Osteocyte (in vitro differentiated cells): ENCODE measurements at regions not wholly inside any gene's neighbourhood (a gene's known extent, or its start where the extent isn't known, plus 50 kb on each side); places are given as distances from the start of the nearest gene placed in this dataset.

Experiments
- DNase-seq: peaks from one replicate; pipeline ENCODE4 v3.0.0; 2021; ENCODE audit warnings: mixed read lengths; ENCODE audit not compliant: unreplicated experiment; ENCODE audit errors: extremely low spot score
- H3K27ac Mint-ChIP-seq: one replicate; pipeline ENCODE4 v1.8.0; 2021; ENCODE audit warnings: mild to moderate bottlenecking, mixed read lengths; ENCODE audit not compliant: unreplicated experiment
- H3K27me3 Mint-ChIP-seq: one replicate; pipeline ENCODE4 v1.8.0; 2021; ENCODE audit warnings: mixed read lengths; ENCODE audit not compliant: unreplicated experiment
- H3K36me3 Mint-ChIP-seq: one replicate; pipeline ENCODE4 v1.8.0; 2021; ENCODE audit warnings: mixed read lengths; ENCODE audit not compliant: unreplicated experiment
- H3K4me1 Mint-ChIP-seq: one replicate; pipeline ENCODE4 v1.8.0; 2021; ENCODE audit warnings: mixed read lengths; ENCODE audit not compliant: unreplicated experiment
- H3K4me3 Mint-ChIP-seq: one replicate; pipeline ENCODE4 v1.8.0; 2021; ENCODE audit warnings: mild to moderate bottlenecking, moderate library complexity, mixed read lengths; ENCODE audit not compliant: unreplicated experiment
- H3K9me3 Mint-ChIP-seq: one replicate; pipeline ENCODE4 v1.8.0; 2021; ENCODE audit warnings: mixed read lengths; ENCODE audit not compliant: unreplicated experiment
- TF ChIP-seq, protein P1 (sequence below): fragments of 200-600 bp; sonication (generic); IDR thresholded peaks from 2 replicates; pipeline ENCODE4 v1.5.0; 2021; ENCODE audit warnings: antibody characterized with exemption, mild to moderate bottlenecking, moderate library complexity

- TF ChIP-seq, protein P1, sequence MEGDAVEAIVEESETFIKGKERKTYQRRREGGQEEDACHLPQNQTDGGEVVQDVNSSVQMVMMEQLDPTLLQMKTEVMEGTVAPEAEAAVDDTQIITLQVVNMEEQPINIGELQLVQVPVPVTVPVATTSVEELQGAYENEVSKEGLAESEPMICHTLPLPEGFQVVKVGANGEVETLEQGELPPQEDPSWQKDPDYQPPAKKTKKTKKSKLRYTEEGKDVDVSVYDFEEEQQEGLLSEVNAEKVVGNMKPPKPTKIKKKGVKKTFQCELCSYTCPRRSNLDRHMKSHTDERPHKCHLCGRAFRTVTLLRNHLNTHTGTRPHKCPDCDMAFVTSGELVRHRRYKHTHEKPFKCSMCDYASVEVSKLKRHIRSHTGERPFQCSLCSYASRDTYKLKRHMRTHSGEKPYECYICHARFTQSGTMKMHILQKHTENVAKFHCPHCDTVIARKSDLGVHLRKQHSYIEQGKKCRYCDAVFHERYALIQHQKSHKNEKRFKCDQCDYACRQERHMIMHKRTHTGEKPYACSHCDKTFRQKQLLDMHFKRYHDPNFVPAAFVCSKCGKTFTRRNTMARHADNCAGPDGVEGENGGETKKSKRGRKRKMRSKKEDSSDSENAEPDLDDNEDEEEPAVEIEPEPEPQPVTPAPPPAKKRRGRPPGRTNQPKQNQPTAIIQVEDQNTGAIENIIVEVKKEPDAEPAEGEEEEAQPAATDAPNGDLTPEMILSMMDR: no peak
- Mint-ChIP-seq H3K36me3 (no peaks in the 10 kb centered on the region), H3K27ac (no peak overlapping the region), H3K27me3 (peaks cover 5% of the 10 kb centered on the region), H3K9me3 (no peaks in the 10 kb centered on the region), H3K4me3 (no peak overlapping the region), H3K4me1 (peaks cover 17% of the 10 kb centered on the region)
- no peak for DNase-seq
Observed at GRCh38 chr18:75134611-75134975, 74.3 kb downstream of the PTGR3 start.

DNA sequence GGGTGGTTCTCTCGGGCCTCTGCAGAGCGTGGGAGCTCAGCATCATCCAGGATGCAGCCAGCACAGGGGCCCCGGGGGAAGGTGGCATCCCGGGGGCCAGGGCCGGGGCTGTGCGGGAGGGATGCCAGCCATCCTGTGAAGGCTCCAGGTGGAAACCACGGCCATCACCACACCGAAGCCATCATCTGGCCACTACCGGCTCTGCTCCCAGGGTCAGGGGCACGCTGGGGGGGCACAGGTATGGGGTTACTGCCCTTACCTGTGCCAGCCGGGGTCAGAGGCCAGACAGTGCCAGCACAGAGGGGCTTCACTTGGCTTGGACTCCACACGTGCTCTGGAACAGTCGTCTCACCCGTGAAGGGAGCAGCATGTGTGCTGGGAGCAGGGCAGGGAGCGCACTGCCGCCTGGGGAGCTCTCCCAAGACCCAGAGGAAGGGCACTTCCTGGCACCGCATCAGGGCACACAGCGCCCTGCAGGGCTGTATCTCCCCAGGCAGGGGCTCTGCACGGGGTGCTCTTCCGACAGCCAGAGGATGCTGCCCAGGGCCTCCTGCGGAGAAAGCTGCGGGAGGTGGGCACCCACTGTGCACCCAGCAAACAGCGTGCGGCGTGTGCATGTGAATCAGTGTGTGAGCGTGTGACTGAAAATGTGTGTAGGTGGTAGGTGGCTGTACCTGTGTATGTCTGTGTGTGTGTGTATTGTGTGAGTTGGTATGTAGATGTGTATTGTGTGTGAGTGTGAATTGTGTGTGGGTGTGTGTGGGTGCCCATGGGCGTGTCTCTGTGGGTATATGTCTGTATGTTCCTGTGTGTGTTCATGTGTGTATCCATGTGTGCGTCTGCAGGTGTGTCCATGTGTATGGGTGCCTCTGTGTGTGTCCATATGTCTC, 75.0 kb downstream of the PTGR3 start:
- H3K4me1 Mint-ChIP-seq: peaks cover 17% of the 10 kb centered on the region
- peak; percentile 80 for DNase-seq
- TF ChIP-seq, protein P1: no peak
- H3K4me3 Mint-ChIP-seq: no peak overlapping the region
- H3K27me3 Mint-ChIP-seq: peaks cover 3% of the 10 kb centered on the region
- no peaks in the 10 kb centered on the region for H3K9me3 Mint-ChIP-seq
- no peak overlapping the region for H3K27ac Mint-ChIP-seq
- H3K36me3 Mint-ChIP-seq: no peaks in the 10 kb centered on the region

DNA sequence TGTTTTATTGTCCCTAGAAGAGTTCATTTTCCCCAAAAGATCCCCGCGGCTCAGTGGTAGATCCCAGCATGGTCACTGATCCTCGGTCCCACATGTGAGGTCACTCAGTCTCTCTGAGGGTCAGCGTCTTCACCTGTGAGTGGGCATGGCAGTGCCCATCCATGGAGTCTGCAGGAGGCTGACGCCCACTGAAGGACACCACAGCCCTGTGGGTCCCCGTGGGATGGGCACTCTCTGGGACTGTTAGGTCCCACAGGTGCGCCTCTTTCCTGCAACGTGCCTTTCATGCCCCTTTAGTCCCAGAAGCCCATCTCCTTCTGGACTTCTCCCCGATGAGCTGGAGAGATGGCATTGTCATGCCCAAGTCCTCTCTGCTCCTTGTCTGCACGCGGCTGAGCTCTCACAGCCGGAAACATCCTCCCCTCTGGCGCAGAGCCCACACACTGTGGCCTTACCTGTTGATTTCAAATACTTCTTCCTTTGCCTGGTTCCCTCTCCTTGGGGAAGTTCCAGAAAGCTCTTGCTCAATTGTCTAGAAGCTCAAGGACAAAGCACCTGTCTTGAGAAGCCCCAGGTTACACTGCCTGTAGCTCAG, 75.9 kb downstream of the PTGR3 start:
- TF ChIP-seq, protein P1: no peak
- no peaks in the 10 kb centered on the region for H3K27me3 Mint-ChIP-seq
- H3K4me3 Mint-ChIP-seq: no peak overlapping the region
- DNase-seq: peak; percentile 56
- H3K27ac Mint-ChIP-seq: no peak overlapping the region
- peaks cover 20% of the 10 kb centered on the region for H3K4me1 Mint-ChIP-seq
- no peaks in the 10 kb centered on the region for H3K36me3 Mint-ChIP-seq
- H3K9me3 Mint-ChIP-seq: no peaks in the 10 kb centered on the region

- Mint-ChIP-seq H3K9me3 (no peaks in the 10 kb centered on the region), H3K27me3 (no peaks in the 10 kb centered on the region), H3K4me1 (peaks cover 24% of the 10 kb centered on the region), H3K4me3 (no peak overlapping the region), H3K36me3 (no peaks in the 10 kb centered on the region), H3K27ac (peak overlapping the region; percentile 56)
- TF ChIP-seq, protein P1: no peak
- DNase-seq: peak; percentile 54
Observed at GRCh38 chr18:75132098-75132870, 76.7 kb downstream of the PTGR3 start.
